ENCODE measurements at regions not wholly inside any gene's neighbourhood (a gene's known extent, or its start where the extent isn't known, plus 50 kb on each side); places are given as distances from the start of the nearest gene placed in this dataset.

DNA sequence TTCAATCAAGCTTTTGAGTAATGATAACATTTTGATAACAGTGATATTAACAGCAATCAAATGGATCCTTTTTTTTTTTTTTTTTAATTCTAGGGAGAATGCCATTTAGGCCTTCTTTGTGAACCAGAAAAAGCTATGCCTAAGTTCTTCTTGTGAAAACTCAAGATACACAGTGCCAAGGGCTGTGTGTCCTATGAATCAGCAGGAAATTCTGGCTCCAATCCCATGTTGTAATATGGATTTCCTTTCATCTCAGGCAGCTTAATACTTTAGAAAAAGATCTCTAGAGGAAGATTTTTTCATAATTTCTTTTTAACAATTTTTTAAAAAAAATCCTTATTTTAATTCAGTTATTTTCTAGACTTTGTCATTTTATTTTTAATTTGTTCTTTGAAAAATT is 96.1 kb downstream of the NUDT12 start:
- Mint-ChIP-seq H3K27me3 (peaks cover 5 to 10% of the 10 kb centered on the region in 2 donors), H3K4me1 (no peaks in the 10 kb centered on the region), H3K4me3 (no peak overlapping the region), H3K9me3 (no peaks in the 10 kb centered on the region), H3K36me3 (no peaks in the 10 kb centered on the region), H3K27ac (no peak overlapping the region)
- no peak for ATAC-seq (replicated peaks in 1 of 4)
- POLR2A ChIA-PET: no interaction called here
- Histone ChIP-seq H3K27ac (ENCODE audit: low read length) (no peak overlapping the region), H3K27me3 (replicated peaks in 1 of 2; ENCODE audit: control insufficient read depth in 2 of 2, extremely low read depth in 1 of 2, insufficient read depth in 2 of 2, low read length in 1 of 2) (no peaks in the 10 kb centered on the region), H3K4me1 (ENCODE audit: control insufficient read depth in 1 of 2, extremely low read depth in 1 of 2, insufficient read depth in 2 of 2, low read length in 2 of 2) (no peaks in the 10 kb centered on the region), H3K36me3 (ENCODE audit: control insufficient read depth in 2 of 2, extremely low read depth in 1 of 2, insufficient read depth in 1 of 2, low read length in 1 of 2) (no peaks in the 10 kb centered on the region), H3K4me3 (ENCODE audit: control insufficient read depth in 1 of 2, extremely low read depth in 1 of 2, low read length in 1 of 2) (no peak overlapping the region), H3K9me3 (no peaks in the 10 kb centered on the region)
- no peak for DNase-seq
- CTCF ChIA-PET: interaction anchor here (0.7 kb wide), 3 partner anchors 8 to 90 kb away, joined by 3 to 7 read pairs (median 3); no protein-coding TSS in a partner anchor

DNA sequence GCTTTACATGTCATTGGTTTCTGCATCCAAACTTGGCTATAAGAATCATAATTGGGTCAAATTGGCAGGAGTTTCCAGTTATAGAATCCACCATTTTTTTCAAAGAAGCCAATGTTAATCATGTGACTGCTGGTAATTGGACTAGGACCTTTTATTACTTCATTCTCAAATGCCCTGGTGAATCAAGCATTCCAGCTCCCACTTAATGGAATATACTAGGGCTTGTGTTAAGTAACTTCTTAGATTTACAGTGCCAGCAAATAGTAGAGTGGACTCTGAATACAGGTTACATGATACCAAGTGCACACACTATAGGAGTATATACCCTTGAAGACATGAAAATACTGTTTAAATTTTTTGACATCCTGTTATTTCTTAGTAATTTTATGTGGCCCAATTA is 96.7 kb downstream of the NUDT12 start:
- Histone ChIP-seq H3K27ac (ENCODE audit: low read length) (no peak overlapping the region), H3K4me1 (ENCODE audit: control insufficient read depth in 1 of 2, extremely low read depth in 1 of 2, insufficient read depth in 2 of 2, low read length in 2 of 2) (no peaks in the 10 kb centered on the region), H3K4me3 (ENCODE audit: control insufficient read depth in 1 of 2, extremely low read depth in 1 of 2, low read length in 1 of 2) (no peak overlapping the region), H3K27me3 (replicated peaks in 1 of 2; ENCODE audit: control insufficient read depth in 2 of 2, extremely low read depth in 1 of 2, insufficient read depth in 2 of 2, low read length in 1 of 2) (no peaks in the 10 kb centered on the region), H3K9me3 (no peaks in the 10 kb centered on the region), H3K36me3 (ENCODE audit: control insufficient read depth in 2 of 2, extremely low read depth in 1 of 2, insufficient read depth in 1 of 2, low read length in 1 of 2) (no peaks in the 10 kb centered on the region)
- no peaks in the 10 kb centered on the region for H3K4me1 Mint-ChIP-seq
- DNase-seq: no peak
- no peak overlapping the region for H3K4me3 Mint-ChIP-seq
- H3K27me3 Mint-ChIP-seq: peaks cover 5 to 6% of the 10 kb centered on the region in 2 donors
- H3K27ac Mint-ChIP-seq: no peak overlapping the region
- ATAC-seq (replicated peaks in 1 of 4): no peak
- no peaks in the 10 kb centered on the region for H3K9me3 Mint-ChIP-seq
- H3K36me3 Mint-ChIP-seq: no peaks in the 10 kb centered on the region
- CTCF ChIA-PET: interaction anchor here in 1 of 2 donors (0.7 kb wide), 1 partner anchor 17 kb away, joined by 7 read pairs; no protein-coding TSS in a partner anchor
- POLR2A ChIA-PET: no interaction called here

DNA sequence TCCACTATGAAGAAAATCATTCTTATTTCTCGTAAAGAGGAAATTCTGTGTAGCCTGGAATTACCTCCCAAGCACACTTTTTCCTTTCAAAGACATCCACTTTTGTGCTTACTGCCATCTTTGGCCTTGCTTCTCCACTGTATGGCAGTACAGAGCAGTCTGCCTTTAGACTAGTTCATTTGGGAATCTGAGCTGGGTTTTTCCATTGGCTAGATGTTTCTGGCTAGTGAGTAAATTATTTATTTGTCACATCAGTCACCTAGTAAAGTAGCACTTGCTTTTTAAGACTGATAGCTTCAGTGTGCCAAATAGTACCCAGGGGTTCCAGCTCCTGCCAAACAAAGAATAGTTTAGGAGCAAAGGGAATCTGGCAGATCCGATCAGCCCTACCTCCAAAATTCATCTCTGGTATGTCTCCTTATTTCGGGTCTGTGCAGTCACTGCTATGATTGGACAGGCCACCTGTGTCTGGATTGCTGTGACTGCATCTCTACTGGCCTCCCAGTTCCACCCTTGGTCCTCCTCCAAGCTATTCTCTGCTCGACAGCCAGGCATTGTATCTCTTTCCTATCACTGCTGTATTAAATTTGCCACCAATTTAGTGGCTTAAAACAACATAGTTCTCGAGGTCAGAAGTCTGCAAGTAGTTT is 97.6 kb downstream of the NUDT12 start:
- no peak for ATAC-seq (replicated peaks in 1 of 4)
- POLR2A ChIA-PET: no interaction called here
- no peak for DNase-seq
- 57% methylated on average over 4 of the region's 5 CpGs for WGBS (ENCODE audit: insufficient coverage)
- no peaks in the 10 kb centered on the region for H3K9me3 ChIP-seq
- Mint-ChIP-seq H3K36me3 (no peaks in the 10 kb centered on the region), H3K4me1 (no peaks in the 10 kb centered on the region), H3K27ac (no peak overlapping the region), H3K4me3 (no peak overlapping the region), H3K9me3 (no peaks in the 10 kb centered on the region), H3K27me3 (peaks cover 5 to 6% of the 10 kb centered on the region in 2 donors)
- no peaks in the 10 kb centered on the region for H3K36me3 ChIP-seq (ENCODE audit: control insufficient read depth in 2 of 2, extremely low read depth in 1 of 2, insufficient read depth in 1 of 2, low read length in 1 of 2)
- no peak overlapping the region for H3K4me3 ChIP-seq (ENCODE audit: control insufficient read depth in 1 of 2, extremely low read depth in 1 of 2, low read length in 1 of 2)
- CTCF ChIA-PET: no interaction called here
- no peak overlapping the region for H3K27ac ChIP-seq (ENCODE audit: low read length)
- H3K4me1 ChIP-seq (ENCODE audit: control insufficient read depth in 1 of 2, extremely low read depth in 1 of 2, insufficient read depth in 2 of 2, low read length in 2 of 2): no peaks in the 10 kb centered on the region
- no peaks in the 10 kb centered on the region for H3K27me3 ChIP-seq (replicated peaks in 1 of 2; ENCODE audit: control insufficient read depth in 2 of 2, extremely low read depth in 1 of 2, insufficient read depth in 2 of 2, low read length in 1 of 2)

DNA sequence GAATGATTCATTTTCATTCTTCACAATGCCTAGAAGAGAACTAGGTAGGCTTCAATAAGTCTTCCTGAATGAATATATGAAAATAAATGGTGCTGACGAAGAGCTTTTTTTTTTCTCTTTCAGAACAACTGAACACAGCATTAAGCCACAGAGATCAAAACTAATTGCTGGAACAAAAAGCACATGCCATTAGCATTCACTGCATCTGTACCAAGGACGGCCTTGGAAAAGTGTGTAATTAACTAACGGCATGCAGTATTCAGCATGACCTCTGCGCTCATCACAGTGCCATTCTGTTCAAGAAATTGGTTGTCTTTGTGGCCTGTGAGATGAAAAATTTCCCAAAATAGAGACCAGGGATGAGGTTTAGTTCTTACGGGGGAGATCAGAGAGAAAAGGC is 99.3 kb downstream of the NUDT12 start:
- DNase-seq: no peak
- CTCF ChIA-PET: no interaction called here
- no peak overlapping the region for H3K27ac Mint-ChIP-seq
- H3K36me3 Mint-ChIP-seq: no peaks in the 10 kb centered on the region
- H3K9me3 Mint-ChIP-seq: no peaks in the 10 kb centered on the region
- H3K4me1 Mint-ChIP-seq: no peaks in the 10 kb centered on the region
- H3K9me3 ChIP-seq: no peaks in the 10 kb centered on the region
- no peaks in the 10 kb centered on the region for H3K36me3 ChIP-seq (ENCODE audit: control insufficient read depth in 2 of 2, extremely low read depth in 1 of 2, insufficient read depth in 1 of 2, low read length in 1 of 2)
- no peak for ATAC-seq (replicated peaks in 1 of 4)
- no peaks in the 10 kb centered on the region for H3K4me1 ChIP-seq (ENCODE audit: control insufficient read depth in 1 of 2, extremely low read depth in 1 of 2, insufficient read depth in 2 of 2, low read length in 2 of 2)
- no peaks in the 10 kb centered on the region for H3K27me3 ChIP-seq (replicated peaks in 1 of 2; ENCODE audit: control insufficient read depth in 2 of 2, extremely low read depth in 1 of 2, insufficient read depth in 2 of 2, low read length in 1 of 2)
- POLR2A ChIA-PET: no interaction called here
- H3K27ac ChIP-seq (ENCODE audit: low read length): no peak overlapping the region
- no peak overlapping the region for H3K4me3 Mint-ChIP-seq
- WGBS (ENCODE audit: insufficient coverage): 80% methylated on average over 2 of the region's 5 CpGs
- H3K27me3 Mint-ChIP-seq: peaks cover 5 to 6% of the 10 kb centered on the region in 2 donors
- no peak overlapping the region for H3K4me3 ChIP-seq (ENCODE audit: control insufficient read depth in 1 of 2, extremely low read depth in 1 of 2, low read length in 1 of 2)

DNA sequence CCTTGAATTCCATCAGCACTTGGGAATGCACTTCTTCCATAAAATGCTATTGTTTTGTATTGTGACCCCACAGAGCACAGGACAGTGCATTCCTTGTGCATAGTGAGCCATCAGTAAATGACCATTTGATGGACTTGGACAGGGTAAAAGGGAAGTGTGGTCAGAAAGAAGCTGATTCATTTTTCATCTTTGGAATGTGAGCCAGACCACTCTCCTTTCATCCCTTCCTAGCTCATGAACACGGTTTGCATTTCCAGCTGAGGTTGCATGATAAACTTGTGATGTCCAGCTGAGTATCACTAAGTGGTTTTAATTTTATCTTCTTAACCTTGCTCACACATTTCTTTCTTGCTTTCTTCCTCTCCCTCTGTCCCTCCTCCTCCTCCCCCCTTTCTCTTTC is 101.3 kb downstream of the NUDT12 start:
- H3K4me3 Mint-ChIP-seq: no peak overlapping the region
- H3K27ac Mint-ChIP-seq: no peak overlapping the region
- ChIA-PET CTCF (no interaction called here), POLR2A (no interaction called here)
- Histone ChIP-seq H3K9me3 (no peaks in the 10 kb centered on the region), H3K4me3 (ENCODE audit: control insufficient read depth in 1 of 2, extremely low read depth in 1 of 2, low read length in 1 of 2) (no peak overlapping the region), H3K36me3 (ENCODE audit: control insufficient read depth in 2 of 2, extremely low read depth in 1 of 2, insufficient read depth in 1 of 2, low read length in 1 of 2) (no peaks in the 10 kb centered on the region), H3K27ac (ENCODE audit: low read length) (no peak overlapping the region), H3K4me1 (ENCODE audit: control insufficient read depth in 1 of 2, extremely low read depth in 1 of 2, insufficient read depth in 2 of 2, low read length in 2 of 2) (no peaks in the 10 kb centered on the region), H3K27me3 (replicated peaks in 1 of 2; ENCODE audit: control insufficient read depth in 2 of 2, extremely low read depth in 1 of 2, insufficient read depth in 2 of 2, low read length in 1 of 2) (no peaks in the 10 kb centered on the region)
- H3K9me3 Mint-ChIP-seq: no peaks in the 10 kb centered on the region
- no peaks in the 10 kb centered on the region for H3K4me1 Mint-ChIP-seq
- no CpG with 5 or more reads among the region's 1 CpG for WGBS (ENCODE audit: insufficient coverage)
- peaks cover 10% of the 10 kb centered on the region in 2 donors for H3K27me3 Mint-ChIP-seq
- ATAC-seq (replicated peaks in 1 of 4): no peak
- no peak for DNase-seq
- H3K36me3 Mint-ChIP-seq: no peaks in the 10 kb centered on the region

DNA sequence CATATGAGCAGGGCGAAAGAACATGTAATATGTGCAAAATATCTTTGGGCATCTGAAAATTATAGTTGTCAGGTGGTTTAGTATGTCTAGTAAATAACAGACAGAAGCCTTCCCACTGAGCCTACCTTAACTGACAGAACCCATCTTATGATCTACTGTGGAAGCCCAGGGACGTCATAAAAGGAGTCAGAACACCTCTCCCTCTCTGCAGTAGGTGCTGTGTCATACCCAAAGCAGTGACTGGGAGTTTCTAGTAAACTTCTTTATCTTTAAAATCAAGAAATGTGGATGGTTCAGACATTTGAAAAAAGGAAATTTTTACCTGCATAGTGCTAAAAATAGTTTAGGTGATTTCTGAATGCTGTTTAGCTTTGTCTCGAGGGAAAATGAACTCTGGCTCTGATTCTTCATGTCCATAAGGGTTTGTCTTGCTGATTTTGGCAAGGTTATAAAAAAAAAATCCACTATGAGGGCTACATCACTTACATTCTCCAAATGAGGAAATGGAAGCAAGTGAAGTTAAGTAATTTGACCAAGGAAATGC is 104.0 kb downstream of the NUDT12 start:
- CTCF ChIA-PET: no interaction called here
- Histone ChIP-seq H3K4me3 (ENCODE audit: control insufficient read depth in 1 of 2, extremely low read depth in 1 of 2, low read length in 1 of 2) (no peak overlapping the region), H3K4me1 (ENCODE audit: control insufficient read depth in 1 of 2, extremely low read depth in 1 of 2, insufficient read depth in 2 of 2, low read length in 2 of 2) (no peaks in the 10 kb centered on the region), H3K36me3 (ENCODE audit: control insufficient read depth in 2 of 2, extremely low read depth in 1 of 2, insufficient read depth in 1 of 2, low read length in 1 of 2) (no peaks in the 10 kb centered on the region), H3K9me3 (no peaks in the 10 kb centered on the region), H3K27me3 (replicated peaks in 1 of 2; ENCODE audit: control insufficient read depth in 2 of 2, extremely low read depth in 1 of 2, insufficient read depth in 2 of 2, low read length in 1 of 2) (no peaks in the 10 kb centered on the region), H3K27ac (ENCODE audit: low read length) (no peak overlapping the region)
- Mint-ChIP-seq H3K27ac (no peak overlapping the region), H3K9me3 (no peaks in the 10 kb centered on the region), H3K36me3 (no peaks in the 10 kb centered on the region), H3K4me1 (no peaks in the 10 kb centered on the region), H3K27me3 (peaks cover 5 to 9% of the 10 kb centered on the region in 2 donors), H3K4me3 (no peak overlapping the region)
- DNase-seq (no peak), ATAC-seq (replicated peaks in 1 of 4) (no peak)
- no CpG with 5 or more reads among the region's 3 CpGs for WGBS (ENCODE audit: insufficient coverage)
- POLR2A ChIA-PET: interaction anchor here in 1 of 2 donors (0.5 kb wide), 1 partner anchor 517 kb away, joined by 3 read pairs; no protein-coding TSS in a partner anchor

DNA sequence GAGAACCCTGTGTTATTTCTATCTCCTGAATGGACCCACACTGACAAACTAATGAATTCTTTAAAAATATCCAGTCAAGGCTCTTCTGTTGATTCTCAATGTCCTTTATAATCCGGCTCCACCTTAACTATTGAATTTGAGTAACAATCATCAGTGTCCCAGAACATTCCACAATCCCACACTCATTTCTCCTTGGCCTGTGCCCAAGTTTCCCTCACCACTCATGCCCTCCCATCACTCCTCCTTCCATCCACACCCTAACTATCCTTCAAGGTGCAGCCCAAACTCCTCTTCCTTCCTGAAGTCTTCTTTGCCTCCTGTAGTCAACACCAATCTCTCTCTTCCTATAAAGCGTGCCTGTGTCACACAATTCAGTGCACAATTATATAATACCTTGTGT is 106.1 kb downstream of the NUDT12 start:
- no peaks in the 10 kb centered on the region for H3K9me3 Mint-ChIP-seq
- Histone ChIP-seq H3K4me1 (ENCODE audit: control insufficient read depth in 1 of 2, extremely low read depth in 1 of 2, insufficient read depth in 2 of 2, low read length in 2 of 2) (no peaks in the 10 kb centered on the region), H3K27ac (ENCODE audit: low read length) (no peak overlapping the region), H3K27me3 (replicated peaks in 1 of 2; ENCODE audit: control insufficient read depth in 2 of 2, extremely low read depth in 1 of 2, insufficient read depth in 2 of 2, low read length in 1 of 2) (no peaks in the 10 kb centered on the region), H3K9me3 (no peaks in the 10 kb centered on the region), H3K36me3 (ENCODE audit: control insufficient read depth in 2 of 2, extremely low read depth in 1 of 2, insufficient read depth in 1 of 2, low read length in 1 of 2) (no peaks in the 10 kb centered on the region), H3K4me3 (ENCODE audit: control insufficient read depth in 1 of 2, extremely low read depth in 1 of 2, low read length in 1 of 2) (no peak overlapping the region)
- no peaks in the 10 kb centered on the region for H3K4me1 Mint-ChIP-seq
- DNase-seq (no peak), ATAC-seq (replicated peaks in 1 of 4) (no peak)
- peaks cover 5% of the 10 kb centered on the region in 2 donors for H3K27me3 Mint-ChIP-seq
- CTCF ChIA-PET: no interaction called here
- WGBS (ENCODE audit: insufficient coverage): 100% methylated on average over 1 of the region's 2 CpGs
- no peak overlapping the region for H3K27ac Mint-ChIP-seq
- POLR2A ChIA-PET: no interaction called here
- H3K4me3 Mint-ChIP-seq: no peak overlapping the region
- H3K36me3 Mint-ChIP-seq: no peaks in the 10 kb centered on the region

Data from T-cell (primary cell).